NB4 (cell line): ENCODE measurements at regions not wholly inside any gene's neighbourhood (a gene's known extent, or its start where the extent isn't known, plus 50 kb on each side); places are given as distances from the start of the nearest gene placed in this dataset.
A peak's percentile ranks its signal among the peaks of the same experiment; 100 is the strongest.

Experiments used
- DNase-seq: peaks from one replicate; pipeline ENCODE4 v3.0.0; 2010; ENCODE audit warnings: low read depth
- H3K4me3 ChIP-seq: one replicate; pipeline ENCODE4 v1.5.1; 2011; ENCODE audit warnings: mild to moderate bottlenecking, low read depth, low read length, moderate library complexity
- MYC ChIP-seq: IDR thresholded peaks from 2 replicates; pipeline ENCODE4 v1.6.1; 2011; ENCODE audit warnings: low read depth, low read length
- POLR2A ChIP-seq: IDR thresholded peaks from 2 replicates; pipeline ENCODE4 v1.6.1; 2011; ENCODE audit warnings: mild to moderate bottlenecking; ENCODE audit not compliant: insufficient read length; ENCODE audit errors: extremely low read depth
- TF ChIP-seq, protein P1 (sequence below): IDR thresholded peaks from 2 replicates; pipeline ENCODE4 v1.6.1; 2011; ENCODE audit warnings: low read depth, low read length
- TF ChIP-seq, protein P2 (sequence below): IDR thresholded peaks from one replicate; pipeline ENCODE4 v1.5.1; 2012; ENCODE audit warnings: low read depth, low read length

DNA sequence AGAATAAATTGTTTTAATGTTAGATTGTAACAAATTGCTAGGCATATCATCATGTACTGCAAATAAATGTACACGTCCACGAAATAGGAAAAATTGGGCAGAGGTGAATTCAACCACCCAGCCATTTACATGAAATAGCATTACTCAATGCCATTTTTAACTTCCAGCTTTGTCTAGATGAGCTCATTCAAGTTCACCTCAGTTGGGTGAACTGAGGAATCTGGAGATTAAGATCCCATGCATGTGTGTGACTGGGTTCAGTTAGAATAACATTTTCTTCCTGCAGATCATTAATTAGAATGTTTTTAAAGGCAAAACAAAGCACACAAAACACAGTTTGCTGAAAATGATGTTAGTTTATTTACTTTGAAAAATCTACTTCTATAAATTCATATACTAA lies 767.8 kb upstream of the GOLIM4 start:
- H3K4me3 ChIP-seq, result no peak overlapping the region
- DNase-seq, result no peak

DNA sequence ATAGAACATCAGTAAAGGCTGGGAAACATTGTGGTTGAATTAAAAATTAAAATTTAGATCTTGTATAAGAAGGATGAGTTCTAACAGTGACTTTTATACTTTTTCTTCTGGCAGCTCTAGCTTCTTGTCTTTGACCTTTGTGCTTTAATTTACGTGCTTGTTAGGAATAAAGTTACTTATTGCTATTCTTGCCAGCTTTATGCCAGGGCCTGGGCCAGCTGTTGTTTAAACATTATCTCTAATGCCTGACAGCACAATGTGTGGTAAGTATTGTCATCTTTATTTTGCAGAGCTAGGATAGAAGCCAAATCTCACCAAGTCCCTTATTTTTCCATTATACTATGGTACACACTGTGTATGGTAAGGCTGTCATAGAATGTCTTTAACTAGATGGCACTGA lies 766.7 kb upstream of the GOLIM4 start:
- TF ChIP-seq, protein P1, sequence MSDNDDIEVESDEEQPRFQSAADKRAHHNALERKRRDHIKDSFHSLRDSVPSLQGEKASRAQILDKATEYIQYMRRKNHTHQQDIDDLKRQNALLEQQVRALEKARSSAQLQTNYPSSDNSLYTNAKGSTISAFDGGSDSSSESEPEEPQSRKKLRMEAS, result no peak
- TF ChIP-seq, protein P2, sequence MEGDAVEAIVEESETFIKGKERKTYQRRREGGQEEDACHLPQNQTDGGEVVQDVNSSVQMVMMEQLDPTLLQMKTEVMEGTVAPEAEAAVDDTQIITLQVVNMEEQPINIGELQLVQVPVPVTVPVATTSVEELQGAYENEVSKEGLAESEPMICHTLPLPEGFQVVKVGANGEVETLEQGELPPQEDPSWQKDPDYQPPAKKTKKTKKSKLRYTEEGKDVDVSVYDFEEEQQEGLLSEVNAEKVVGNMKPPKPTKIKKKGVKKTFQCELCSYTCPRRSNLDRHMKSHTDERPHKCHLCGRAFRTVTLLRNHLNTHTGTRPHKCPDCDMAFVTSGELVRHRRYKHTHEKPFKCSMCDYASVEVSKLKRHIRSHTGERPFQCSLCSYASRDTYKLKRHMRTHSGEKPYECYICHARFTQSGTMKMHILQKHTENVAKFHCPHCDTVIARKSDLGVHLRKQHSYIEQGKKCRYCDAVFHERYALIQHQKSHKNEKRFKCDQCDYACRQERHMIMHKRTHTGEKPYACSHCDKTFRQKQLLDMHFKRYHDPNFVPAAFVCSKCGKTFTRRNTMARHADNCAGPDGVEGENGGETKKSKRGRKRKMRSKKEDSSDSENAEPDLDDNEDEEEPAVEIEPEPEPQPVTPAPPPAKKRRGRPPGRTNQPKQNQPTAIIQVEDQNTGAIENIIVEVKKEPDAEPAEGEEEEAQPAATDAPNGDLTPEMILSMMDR, result no peak
- no peak for TF ChIP-seq POLR2A
- TF ChIP-seq MYC, result no peak
- H3K4me3 ChIP-seq, result no peak overlapping the region
- no peak for DNase-seq

More for the DNA sequence above, 767.8 kb upstream of the GOLIM4 start:
- TF ChIP-seq, protein P1, result no peak
- TF ChIP-seq, protein P2, result no peak
- TF ChIP-seq POLR2A (no peak), MYC (no peak)

DNA sequence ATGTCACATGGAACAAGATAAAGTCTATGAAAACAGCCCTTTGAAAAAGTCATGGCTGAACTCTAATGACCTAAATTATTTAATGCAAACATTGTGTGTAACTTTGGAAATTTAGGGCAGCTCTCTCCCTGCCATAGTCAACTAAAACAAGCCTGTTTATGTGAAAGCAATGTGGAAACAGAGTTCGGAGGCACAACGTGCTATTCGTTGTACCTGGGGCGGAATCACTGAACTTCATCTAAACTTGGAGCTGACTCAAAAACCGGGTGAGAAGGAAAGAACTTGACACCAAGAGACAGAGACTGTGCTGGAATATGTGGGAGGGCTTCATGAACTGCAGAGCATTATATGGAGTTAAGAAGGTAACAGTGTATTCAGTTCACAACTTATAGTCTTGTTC lies 764.9 kb upstream of the GOLIM4 start:
- no peak overlapping the region for H3K4me3 ChIP-seq
- no peak for TF ChIP-seq MYC
- TF ChIP-seq, protein P1, result no peak
- no peak for TF ChIP-seq POLR2A
- TF ChIP-seq, protein P2, result no peak
- DNase-seq, result no peak

DNA sequence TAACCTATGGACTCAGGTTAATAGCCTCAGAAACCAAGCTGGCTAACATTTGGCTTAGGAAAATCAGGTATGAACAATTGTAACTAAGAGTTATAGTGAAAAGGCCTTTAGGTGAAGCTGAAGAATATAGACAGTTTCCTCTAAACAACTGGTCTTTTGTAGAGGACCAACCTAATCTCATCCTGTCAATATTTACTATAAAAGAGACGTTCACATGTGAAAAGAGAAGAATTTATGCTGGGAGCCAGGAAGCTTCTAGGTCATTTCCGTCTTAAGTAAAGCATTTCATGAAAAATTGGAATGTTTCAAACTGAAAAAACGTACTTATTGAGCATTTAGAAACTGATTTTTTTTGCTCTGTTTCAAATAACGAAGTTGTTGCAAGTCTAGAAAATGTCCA lies 764.3 kb upstream of the GOLIM4 start:
- no peak overlapping the region for H3K4me3 ChIP-seq
- no peak for TF ChIP-seq POLR2A
- TF ChIP-seq, protein P1, result no peak
- TF ChIP-seq, protein P2, result no peak
- TF ChIP-seq MYC, result no peak
- DNase-seq, result no peak

DNA sequence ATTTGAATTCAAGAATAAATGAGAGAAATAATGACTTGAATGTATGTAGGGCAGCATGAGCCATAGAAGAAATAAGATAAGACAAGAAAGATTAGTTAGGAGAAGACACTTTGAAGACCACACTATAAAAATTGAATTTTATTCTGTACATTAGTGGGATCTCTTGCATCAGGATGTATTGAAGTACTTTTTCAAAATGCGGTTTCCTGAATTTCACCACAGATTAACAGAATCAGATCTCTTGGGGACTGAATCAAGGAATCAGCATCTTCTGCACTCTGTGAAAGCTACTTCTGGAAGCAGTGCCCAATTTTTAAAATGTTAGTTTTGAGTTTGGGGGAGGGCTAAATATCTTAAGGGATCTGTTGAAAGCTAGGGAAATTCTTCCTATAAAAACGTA lies 763.9 kb upstream of the GOLIM4 start:
- DNase-seq, result peak; percentile 6
- TF ChIP-seq POLR2A (no peak), MYC (no peak)
- TF ChIP-seq, protein P2, result no peak
- TF ChIP-seq, protein P1, result no peak
- no peak overlapping the region for H3K4me3 ChIP-seq

DNA sequence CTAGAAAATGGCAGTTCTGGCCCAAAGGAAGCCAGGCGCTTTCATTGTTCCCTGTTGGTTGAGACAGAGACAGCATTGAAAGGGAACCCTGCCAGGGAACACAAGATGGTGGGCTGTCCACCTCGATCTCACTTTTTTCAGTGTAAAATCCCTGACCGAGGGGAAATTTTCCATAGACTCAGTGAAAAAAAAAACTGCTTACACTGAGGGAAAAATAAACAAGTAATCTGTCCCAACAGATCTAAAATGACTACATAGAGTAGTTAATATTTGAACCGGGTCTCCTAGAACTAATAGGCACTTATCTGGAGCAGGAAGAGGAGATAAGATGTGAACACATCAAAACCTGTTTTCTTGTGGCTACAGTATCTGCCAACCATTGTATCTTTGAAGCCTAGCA lies 763.4 kb upstream of the GOLIM4 start:
- TF ChIP-seq, protein P2, result no peak
- TF ChIP-seq, protein P1, result no peak
- TF ChIP-seq POLR2A (no peak), MYC (no peak)
- DNase-seq, result no peak
- no peak overlapping the region for H3K4me3 ChIP-seq
